ENCODE measurements at regions not wholly inside any gene's neighbourhood (a gene's known extent, or its start where the extent isn't known, plus 50 kb on each side); places are given as distances from the start of the nearest gene placed in this dataset.

- TF ChIP-seq EZH2phosphoT487 (IDR thresholded peaks at IDR 0.05; ENCODE audit: insufficient read depth, low read depth): no peak
- TF ChIP-seq EZH2 (IDR thresholded peaks at IDR 0.05; ENCODE audit: insufficient read depth, poor library complexity, severe bottlenecking): no peak
Measured at GRCh38 chr5:157944938-157945337, 86.0 kb upstream of the CLINT1 start.

All from GM23248 (cell line).